ENCODE measurements at regions not wholly inside any gene's neighbourhood (a gene's known extent, or its start where the extent isn't known, plus 50 kb on each side); places are given as distances from the start of the nearest gene placed in this dataset.

- no peak for ATAC-seq
Measured at GRCh38 chr5:52731274-52732027, 56.3 kb upstream of the ITGA1 start.

GRCh38 chr5:52734557-52734956 is 53.2 kb upstream of the ITGA1 start:
- no peak for ATAC-seq

DNA sequence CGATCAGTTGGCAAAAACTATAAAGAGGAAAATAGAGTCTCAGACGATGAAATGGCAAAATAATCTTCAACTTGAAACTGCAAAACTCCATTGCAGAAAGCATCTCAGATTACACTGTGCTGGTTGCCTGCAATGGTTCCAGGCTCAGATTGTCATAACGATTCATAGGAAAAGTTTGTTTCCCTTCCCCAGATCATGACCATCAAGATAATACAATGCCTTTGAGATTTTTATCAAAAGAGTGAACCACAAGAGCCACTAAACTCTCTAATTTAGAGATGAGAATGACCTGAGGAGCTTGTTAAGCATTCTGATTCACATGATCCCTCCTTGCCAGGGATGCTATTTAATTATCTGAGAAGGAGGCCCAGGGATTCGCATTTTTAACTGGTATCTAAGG is 52.6 kb upstream of the ITGA1 start:
- ATAC-seq: no peak
